H1 (cell line): ENCODE measurements at regions not wholly inside any gene's neighbourhood (a gene's known extent, or its start where the extent isn't known, plus 50 kb on each side); places are given as distances from the start of the nearest gene placed in this dataset.
"Not testable (repeated sequence)": the region's sequence is repeated elsewhere in the genome, so short reads cannot be mapped to it uniquely, and the experiment has no call there.

Experiments used
- EP300 ChIP-seq, 2 experiments: IDR thresholded peaks; 1 replicate in 1 of 2; 2 replicates in 1 of 2; pipeline ENCODE4 v1.6.1; 2011 to 2012; ENCODE audit warnings: low read depth in 2 of 2, low read length in 2 of 2, mild to moderate bottlenecking in 2 of 2, borderline replicate concordance in 1 of 2, inconsistent platforms in 1 of 2, moderate library complexity in 1 of 2
- EZH2 ChIP-seq: fragments of 200-600 bp; sonication (generic); IDR thresholded peaks from 2 replicates; pipeline ENCODE4 v1.7.1; 2012; ENCODE audit warnings: low read depth, mild to moderate bottlenecking, moderate library complexity, low read length, inconsistent platforms; ENCODE audit not compliant: severe bottlenecking
- JUN ChIP-seq: IDR thresholded peaks from 2 replicates; pipeline ENCODE4 v1.6.1; 2011; ENCODE audit warnings: low read depth, mild to moderate bottlenecking, improper control_type of control experiment, low read length
- POLR2A ChIP-seq, 2 experiments: IDR thresholded peaks; 1 replicate in 1 of 2; 2 replicates in 1 of 2; pipeline ENCODE4 v1.6.1; 2011; ENCODE audit warnings: low read depth in 2 of 2, low read length in 2 of 2, mild to moderate bottlenecking in 2 of 2; ENCODE audit errors: control extremely low read depth in 1 of 2
- POLR2AphosphoS5 ChIP-seq: IDR thresholded peaks from 2 replicates; pipeline ENCODE4 v1.6.1; 2011; ENCODE audit warnings: low read depth, low read length
- SIN3A ChIP-seq, 2 experiments: IDR thresholded peaks in 1 of 2; conservative IDR thresholded peaks in 1 of 2; 2 replicates each; pipeline ENCODE4 v1.6.1; 2011 to 2012; ENCODE audit warnings: low read length in 2 of 2, improper control_type of control experiment in 1 of 2, low read depth in 1 of 2, mild to moderate bottlenecking in 1 of 2
- TEAD4 ChIP-seq: IDR thresholded peaks from 2 replicates; pipeline ENCODE4 v1.6.1; 2012; ENCODE audit warnings: low read depth, low read length, inconsistent platforms, mixed read lengths
- YY1 ChIP-seq: IDR thresholded peaks from 2 replicates; pipeline ENCODE4 v1.6.1; 2011; ENCODE audit warnings: low read depth, mild to moderate bottlenecking, low read length
- ZNF274 ChIP-seq: IDR thresholded peaks from 2 replicates; pipeline ENCODE4 v1.7.0; 2012; ENCODE audit warnings: low read length, borderline replicate concordance; ENCODE audit errors: extremely low read depth
- TF ChIP-seq, protein P1 (sequence below), 3 experiments: IDR thresholded peaks; 1 replicate in 2 of 3; 2 replicates in 1 of 3; pipeline versions ENCODE4 v1.5.1 to v1.6.1; 2011; ENCODE audit warnings: low read length in 3 of 3, mild to moderate bottlenecking in 3 of 3, inconsistent platforms in 2 of 3, low read depth in 1 of 3, moderate library complexity in 1 of 3; ENCODE audit not compliant: insufficient read depth in 1 of 3; ENCODE audit errors: control extremely low read depth in 1 of 3
- TF ChIP-seq, protein P2 (sequence below): IDR thresholded peaks from 2 replicates; pipeline ENCODE4 v1.6.1; 2012; ENCODE audit warnings: inconsistent platforms

DNA sequence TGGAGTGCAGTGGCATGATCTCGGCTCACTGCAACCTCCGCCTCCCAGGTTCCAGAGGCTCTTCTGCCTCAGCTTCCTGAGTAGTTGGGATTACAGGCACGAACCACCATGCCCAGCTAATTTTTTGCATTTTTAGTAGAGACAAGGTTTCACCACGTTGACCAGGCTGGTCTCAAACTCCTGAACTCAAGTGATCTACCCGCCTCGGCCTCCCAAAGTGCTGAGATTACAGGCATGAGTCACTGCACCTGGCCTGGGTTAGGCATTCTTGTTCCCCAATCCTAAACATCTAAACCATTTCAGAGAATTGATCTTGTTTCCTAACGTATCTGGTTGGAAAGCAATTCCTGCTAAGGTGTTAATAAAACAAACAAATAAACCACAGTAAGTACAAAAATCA lies 264.8 kb downstream of the EFCAB11 start:
- TF ChIP-seq EP300 (IDR thresholded peaks at IDR 0.05; ENCODE audit: borderline replicate concordance in 1 of 2, low read depth in 2 of 2, low read length in 2 of 2); SIN3A (conservative IDR thresholded peaks at IDR 0.05 in 1 of 2, IDR thresholded peaks at IDR 0.05 in 1 of 2; ENCODE audit: low read depth in 1 of 2, low read length in 2 of 2); EZH2; YY1; JUN; POLR2A (IDR thresholded peaks at IDR 0.05; ENCODE audit: control extremely low read depth in 1 of 2, low read depth in 2 of 2, low read length in 2 of 2); POLR2AphosphoS5; ZNF274; TEAD4: not testable (repeated sequence)
- TF ChIP-seq, protein P1, sequence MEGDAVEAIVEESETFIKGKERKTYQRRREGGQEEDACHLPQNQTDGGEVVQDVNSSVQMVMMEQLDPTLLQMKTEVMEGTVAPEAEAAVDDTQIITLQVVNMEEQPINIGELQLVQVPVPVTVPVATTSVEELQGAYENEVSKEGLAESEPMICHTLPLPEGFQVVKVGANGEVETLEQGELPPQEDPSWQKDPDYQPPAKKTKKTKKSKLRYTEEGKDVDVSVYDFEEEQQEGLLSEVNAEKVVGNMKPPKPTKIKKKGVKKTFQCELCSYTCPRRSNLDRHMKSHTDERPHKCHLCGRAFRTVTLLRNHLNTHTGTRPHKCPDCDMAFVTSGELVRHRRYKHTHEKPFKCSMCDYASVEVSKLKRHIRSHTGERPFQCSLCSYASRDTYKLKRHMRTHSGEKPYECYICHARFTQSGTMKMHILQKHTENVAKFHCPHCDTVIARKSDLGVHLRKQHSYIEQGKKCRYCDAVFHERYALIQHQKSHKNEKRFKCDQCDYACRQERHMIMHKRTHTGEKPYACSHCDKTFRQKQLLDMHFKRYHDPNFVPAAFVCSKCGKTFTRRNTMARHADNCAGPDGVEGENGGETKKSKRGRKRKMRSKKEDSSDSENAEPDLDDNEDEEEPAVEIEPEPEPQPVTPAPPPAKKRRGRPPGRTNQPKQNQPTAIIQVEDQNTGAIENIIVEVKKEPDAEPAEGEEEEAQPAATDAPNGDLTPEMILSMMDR (IDR thresholded peaks at IDR 0.05; ENCODE audit: control extremely low read depth in 1 of 3, insufficient read depth in 1 of 3, low read depth in 1 of 3, low read length in 3 of 3) = not testable (repeated sequence)
- TF ChIP-seq, protein P2, sequence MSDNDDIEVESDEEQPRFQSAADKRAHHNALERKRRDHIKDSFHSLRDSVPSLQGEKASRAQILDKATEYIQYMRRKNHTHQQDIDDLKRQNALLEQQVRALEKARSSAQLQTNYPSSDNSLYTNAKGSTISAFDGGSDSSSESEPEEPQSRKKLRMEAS = not testable (repeated sequence)
